IPS-20b (cell line): ENCODE measurements at regions not wholly inside any gene's neighbourhood (a gene's known extent, or its start where the extent isn't known, plus 50 kb on each side); places are given as distances from the start of the nearest gene placed in this dataset.
"Not testable (repeated sequence)": the region's sequence is repeated elsewhere in the genome, so short reads cannot be mapped to it uniquely, and the experiment has no call there.

Source experiments
- H3K27ac ChIP-seq: one replicate; pipeline ENCODE4 v1.5.1; 2013; ENCODE audit warnings: low read length
- H3K27me3 ChIP-seq: 2 replicates; pipeline ENCODE4 v1.6.1; 2013; ENCODE audit warnings: mild to moderate bottlenecking, low read length, inconsistent platforms; ENCODE audit not compliant: insufficient read depth
- H3K36me3 ChIP-seq: 2 replicates; pipeline ENCODE4 v1.6.1; 2013; ENCODE audit warnings: low read depth, mild to moderate bottlenecking, inconsistent platforms, low read length, moderate library complexity; ENCODE audit not compliant: insufficient read depth
- H3K4me1 ChIP-seq: 2 replicates; pipeline ENCODE4 v1.6.1; 2013; ENCODE audit warnings: mild to moderate bottlenecking, control low read depth, inconsistent platforms, low read length, moderate library complexity; ENCODE audit not compliant: insufficient read depth
- H3K4me3 ChIP-seq: 2 replicates; pipeline ENCODE4 v1.5.1; 2013; ENCODE audit warnings: mild to moderate bottlenecking, low read length, inconsistent platforms
- H3K9ac ChIP-seq: 2 replicates; pipeline ENCODE4 v1.6.1; 2013; ENCODE audit warnings: low read depth, mild to moderate bottlenecking, inconsistent platforms, low read length, moderate library complexity
- H3K9me3 ChIP-seq: 2 replicates; pipeline ENCODE4 v1.6.1; 2013; ENCODE audit warnings: mild to moderate bottlenecking, low read depth, low read length, inconsistent platforms; ENCODE audit not compliant: insufficient read depth

GRCh38 chr5:153358315-153358976, 132.0 kb upstream of the GRIA1 start:
- Histone ChIP-seq H3K9ac (no peak overlapping the region), H3K4me1 (peaks cover 1% of the 10 kb centered on the region; the same call in 1 of the 2 replicates), H3K27ac (no peak overlapping the region), H3K9me3 (no peaks in the 10 kb centered on the region), H3K27me3 (no peaks in the 10 kb centered on the region), H3K36me3 (no peaks in the 10 kb centered on the region), H3K4me3 (no peak overlapping the region)

GRCh38 chr5:153360860-153361259, 129.6 kb upstream of the GRIA1 start:
- Histone ChIP-seq H3K4me1 (no peaks in the 10 kb centered on the region; the same call in 1 of the 2 replicates), H3K9ac (no peak overlapping the region), H3K27ac (no peak overlapping the region), H3K36me3 (no peaks in the 10 kb centered on the region), H3K9me3 (no peaks in the 10 kb centered on the region), H3K4me3 (no peak overlapping the region), H3K27me3 (no peaks in the 10 kb centered on the region)

GRCh38 chr5:153361735-153362409, 128.6 kb upstream of the GRIA1 start:
- H3K9me3 ChIP-seq = no peaks in the 10 kb centered on the region
- no peak overlapping the region for H3K27ac ChIP-seq
- no peak overlapping the region for H3K4me3 ChIP-seq
- H3K27me3 ChIP-seq = no peaks in the 10 kb centered on the region
- H3K4me1 ChIP-seq = no peaks in the 10 kb centered on the region; the same call in 1 of the 2 replicates
- H3K9ac ChIP-seq = no peak overlapping the region
- no peaks in the 10 kb centered on the region for H3K36me3 ChIP-seq

- H3K9me3 ChIP-seq = no peaks in the 10 kb centered on the region
- no peaks in the 10 kb centered on the region for H3K36me3 ChIP-seq
- no peak overlapping the region for H3K4me3 ChIP-seq
- no peaks in the 10 kb centered on the region for H3K27me3 ChIP-seq
- no peak overlapping the region for H3K9ac ChIP-seq
- no peak overlapping the region for H3K27ac ChIP-seq
- no peaks in the 10 kb centered on the region; the same call in 1 of the 2 replicates for H3K4me1 ChIP-seq
Observed at GRCh38 chr5:153365547-153365946, 124.9 kb upstream of the GRIA1 start.

- Histone ChIP-seq H3K4me1 (no peaks in the 10 kb centered on the region; the same call in 1 of the 2 replicates), H3K27me3 (no peaks in the 10 kb centered on the region), H3K9me3 (no peaks in the 10 kb centered on the region), H3K4me3 (no peak overlapping the region), H3K9ac (no peak overlapping the region), H3K27ac (no peak overlapping the region), H3K36me3 (no peaks in the 10 kb centered on the region)
Observed at GRCh38 chr5:153367466-153367865, 123.0 kb upstream of the GRIA1 start.

- no peaks in the 10 kb centered on the region for H3K9me3 ChIP-seq
- no peak overlapping the region for H3K27ac ChIP-seq
- no peaks in the 10 kb centered on the region for H3K27me3 ChIP-seq
- H3K36me3 ChIP-seq = no peaks in the 10 kb centered on the region
- H3K4me3 ChIP-seq = no peak overlapping the region
- no peak overlapping the region for H3K9ac ChIP-seq
- no peaks in the 10 kb centered on the region for H3K4me1 ChIP-seq
Observed at GRCh38 chr5:153372425-153373129, 117.9 kb upstream of the GRIA1 start.

GRCh38 chr5:153373130-153373498, 117.4 kb upstream of the GRIA1 start:
- H3K9ac ChIP-seq = no peak overlapping the region
- no peaks in the 10 kb centered on the region for H3K27me3 ChIP-seq
- no peaks in the 10 kb centered on the region for H3K4me1 ChIP-seq
- no peaks in the 10 kb centered on the region for H3K36me3 ChIP-seq
- no peak overlapping the region for H3K4me3 ChIP-seq
- no peak overlapping the region for H3K27ac ChIP-seq
- no peaks in the 10 kb centered on the region for H3K9me3 ChIP-seq

- H3K4me3 ChIP-seq, H3K27me3 ChIP-seq, H3K27ac ChIP-seq, H3K9ac ChIP-seq, H3K36me3 ChIP-seq, H3K4me1 ChIP-seq: not testable (repeated sequence)
- H3K9me3 ChIP-seq = peaks cover 18% of the 10 kb centered on the region
Observed at GRCh38 chr5:153381630-153382029, 108.8 kb upstream of the GRIA1 start.

GRCh38 chr5:153390569-153390968, 99.9 kb upstream of the GRIA1 start:
- Histone ChIP-seq H3K9ac (no peak overlapping the region), H3K27me3 (no peaks in the 10 kb centered on the region), H3K4me3 (no peak overlapping the region), H3K36me3 (no peaks in the 10 kb centered on the region), H3K4me1 (no peaks in the 10 kb centered on the region), H3K27ac (no peak overlapping the region), H3K9me3 (no peaks in the 10 kb centered on the region)

- no peaks in the 10 kb centered on the region for H3K36me3 ChIP-seq
- no peak overlapping the region for H3K4me3 ChIP-seq
- H3K27me3 ChIP-seq = no peaks in the 10 kb centered on the region
- no peak overlapping the region for H3K9ac ChIP-seq
- no peaks in the 10 kb centered on the region for H3K4me1 ChIP-seq
- no peaks in the 10 kb centered on the region; the same call in 1 of the 2 replicates for H3K9me3 ChIP-seq
- H3K27ac ChIP-seq = no peak overlapping the region
Observed at GRCh38 chr5:153399595-153399994, 90.9 kb upstream of the GRIA1 start.

GRCh38 chr5:153400931-153401330, 89.5 kb upstream of the GRIA1 start:
- Histone ChIP-seq H3K4me1 (no peaks in the 10 kb centered on the region), H3K9ac (no peak overlapping the region), H3K27ac (no peak overlapping the region), H3K27me3 (no peaks in the 10 kb centered on the region), H3K4me3 (no peak overlapping the region), H3K36me3 (no peaks in the 10 kb centered on the region), H3K9me3 (no peaks in the 10 kb centered on the region; the same call in 1 of the 2 replicates)

GRCh38 chr5:153402550-153402949, 87.9 kb upstream of the GRIA1 start:
- no peak overlapping the region for H3K27ac ChIP-seq
- no peak overlapping the region for H3K9ac ChIP-seq
- H3K4me1 ChIP-seq = no peaks in the 10 kb centered on the region
- no peaks in the 10 kb centered on the region; the same call in 1 of the 2 replicates for H3K9me3 ChIP-seq
- no peak overlapping the region for H3K4me3 ChIP-seq
- H3K27me3 ChIP-seq = no peaks in the 10 kb centered on the region
- H3K36me3 ChIP-seq = no peaks in the 10 kb centered on the region
